ENCODE measurements at regions not wholly inside any gene's neighbourhood (a gene's known extent, or its start where the extent isn't known, plus 50 kb on each side); places are given as distances from the start of the nearest gene placed in this dataset.

DNA sequence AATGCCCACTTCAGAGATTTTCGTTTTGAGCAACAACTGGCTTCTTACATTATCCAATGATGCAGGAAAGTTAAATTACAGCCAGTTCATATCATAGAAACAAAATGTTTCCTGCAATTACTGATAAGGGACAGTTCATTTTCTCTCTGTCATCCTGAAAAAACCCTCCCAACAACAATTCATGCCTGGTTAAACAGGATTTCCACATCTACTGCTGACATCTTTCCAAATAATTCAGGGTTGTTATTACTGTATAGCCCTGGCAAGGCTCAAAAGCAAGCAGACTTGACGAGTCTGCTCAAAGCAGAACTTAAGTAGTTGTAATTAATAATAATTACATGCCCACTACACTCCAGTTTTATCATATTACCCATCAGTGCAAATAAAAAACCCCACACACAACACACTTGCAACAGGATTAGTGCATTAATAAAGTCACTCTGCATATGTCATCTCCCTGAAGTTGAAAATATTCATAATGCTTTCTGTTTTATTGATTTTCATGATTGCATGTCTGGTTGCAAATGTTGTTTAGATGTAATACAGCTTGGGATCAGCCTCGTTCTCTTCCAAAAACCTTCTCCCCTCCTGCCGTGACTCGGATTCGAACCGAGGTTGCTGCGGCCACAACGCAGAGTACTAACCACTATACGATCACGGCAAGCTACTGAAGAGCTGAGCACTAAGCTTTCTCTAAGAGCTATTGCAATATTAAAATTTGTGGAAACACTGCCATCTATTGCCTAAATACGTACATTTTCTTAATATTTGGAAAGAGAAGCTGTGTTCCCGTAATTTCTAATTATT lies 119.6 kb upstream of the NFIB start (continued):
- TF ChIP-seq KDM1A (IDR thresholded peaks at IDR 0.05) (peak; percentile 59 to 64; a peak in 3 of 4 replicates), SREBF1 (IDR thresholded peaks at IDR 0.05; ENCODE audit: borderline replicate concordance, low read depth, low read length) (no peak), THRAP3 (IDR thresholded peaks at IDR 0.05; ENCODE audit: borderline replicate concordance) (no peak), FOXJ3 (CRISPR knock-in tag; IDR thresholded peaks at IDR 0.05) (no peak), SRSF9 (IDR thresholded peaks at IDR 0.05; ENCODE audit: borderline replicate concordance, low read depth, low read length) (no peak), TEAD1 (CRISPR knock-in tag; IDR thresholded peaks at IDR 0.05) (no peak), SNAPC5 (CRISPR knock-in tag; IDR thresholded peaks at IDR 0.05) (no peak), BRD9 (IDR thresholded peaks at IDR 0.05; ENCODE audit: low read depth, partially characterized antibody) (no peak), HDAC1 (IDR thresholded peaks at IDR 0.05) (no peak), ZNF165 (CRISPR knock-in tag; IDR thresholded peaks at IDR 0.05; ENCODE audit: borderline replicate concordance) (no peak), RBM15 (IDR thresholded peaks at IDR 0.05; ENCODE audit: insufficient read depth, low read length) (no peak), CHD4 (IDR thresholded peaks at IDR 0.05; ENCODE audit: insufficient read depth, insufficient replicate concordance, low read depth, low read length, poor library complexity, severe bottlenecking) (no peak), TAF7 (tag; IDR thresholded peaks at IDR 0.05) (no peak), GABPB2 (CRISPR knock-in tag; conservative IDR thresholded peaks at IDR 0.05) (no peak), ZNF143 (CRISPR knock-in tag; IDR thresholded peaks at IDR 0.05) (no peak), CBX1 (IDR thresholded peaks at IDR 0.05; ENCODE audit: low read depth) (no peak), MAFK (IDR thresholded peaks at IDR 0.05; ENCODE audit: low read length) (no peak; the same call in 1 of the 2 replicates), ARID3A (IDR thresholded peaks at IDR 0.05; ENCODE audit: borderline replicate concordance, low read depth, low read length) (peak; percentile 44; the same call in 1 of the 2 replicates), ZNF584 (CRISPR knock-in tag; IDR thresholded peaks at IDR 0.05; ENCODE audit: low read depth) (no peak), POLR3A (IDR thresholded peaks at IDR 0.05; ENCODE audit: borderline replicate concordance, extremely low read depth, insufficient read depth, insufficient read length) (peak; percentile 76), EP300 (IDR thresholded peaks at IDR 0.05; ENCODE audit: low read length) (peak; percentile 76)
- TF ChIP-seq, protein P1, sequence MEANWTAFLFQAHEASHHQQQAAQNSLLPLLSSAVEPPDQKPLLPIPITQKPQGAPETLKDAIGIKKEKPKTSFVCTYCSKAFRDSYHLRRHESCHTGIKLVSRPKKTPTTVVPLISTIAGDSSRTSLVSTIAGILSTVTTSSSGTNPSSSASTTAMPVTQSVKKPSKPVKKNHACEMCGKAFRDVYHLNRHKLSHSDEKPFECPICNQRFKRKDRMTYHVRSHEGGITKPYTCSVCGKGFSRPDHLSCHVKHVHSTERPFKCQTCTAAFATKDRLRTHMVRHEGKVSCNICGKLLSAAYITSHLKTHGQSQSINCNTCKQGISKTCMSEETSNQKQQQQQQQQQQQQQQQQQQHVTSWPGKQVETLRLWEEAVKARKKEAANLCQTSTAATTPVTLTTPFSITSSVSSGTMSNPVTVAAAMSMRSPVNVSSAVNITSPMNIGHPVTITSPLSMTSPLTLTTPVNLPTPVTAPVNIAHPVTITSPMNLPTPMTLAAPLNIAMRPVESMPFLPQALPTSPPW (CRISPR knock-in tag; IDR thresholded peaks at IDR 0.05) = no peak
- TF ChIP-seq, protein P2, sequence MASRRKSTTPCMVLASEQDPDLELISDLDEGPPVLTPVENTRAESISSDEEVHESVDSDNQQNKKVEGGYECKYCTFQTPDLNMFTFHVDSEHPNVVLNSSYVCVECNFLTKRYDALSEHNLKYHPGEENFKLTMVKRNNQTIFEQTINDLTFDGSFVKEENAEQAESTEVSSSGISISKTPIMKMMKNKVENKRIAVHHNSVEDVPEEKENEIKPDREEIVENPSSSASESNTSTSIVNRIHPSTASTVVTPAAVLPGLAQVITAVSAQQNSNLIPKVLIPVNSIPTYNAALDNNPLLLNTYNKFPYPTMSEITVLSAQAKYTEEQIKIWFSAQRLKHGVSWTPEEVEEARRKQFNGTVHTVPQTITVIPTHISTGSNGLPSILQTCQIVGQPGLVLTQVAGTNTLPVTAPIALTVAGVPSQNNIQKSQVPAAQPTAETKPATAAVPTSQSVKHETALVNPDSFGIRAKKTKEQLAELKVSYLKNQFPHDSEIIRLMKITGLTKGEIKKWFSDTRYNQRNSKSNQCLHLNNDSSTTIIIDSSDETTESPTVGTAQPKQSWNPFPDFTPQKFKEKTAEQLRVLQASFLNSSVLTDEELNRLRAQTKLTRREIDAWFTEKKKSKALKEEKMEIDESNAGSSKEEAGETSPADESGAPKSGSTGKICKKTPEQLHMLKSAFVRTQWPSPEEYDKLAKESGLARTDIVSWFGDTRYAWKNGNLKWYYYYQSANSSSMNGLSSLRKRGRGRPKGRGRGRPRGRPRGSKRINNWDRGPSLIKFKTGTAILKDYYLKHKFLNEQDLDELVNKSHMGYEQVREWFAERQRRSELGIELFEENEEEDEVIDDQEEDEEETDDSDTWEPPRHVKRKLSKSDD (conservative IDR thresholded peaks at IDR 0.05; ENCODE audit: low read length) = no peak

All from K562 (cell line).